Astrocyte (in vitro differentiated cells and primary cell): ENCODE measurements at regions not wholly inside any gene's neighbourhood (a gene's known extent, or its start where the extent isn't known, plus 50 kb on each side); places are given as distances from the start of the nearest gene placed in this dataset.

ENCODE experiments used
- DNase-seq: peaks from one replicate; pipeline ENCODE4 v3.0.0-alpha.2; 2010; ENCODE audit warnings: low read depth
- FAIRE-seq: peaks from 2 replicates; lab custom pipeline; 2011; peaks lifted over from hg19 to GRCh38; lab: Jason Lieb, UNC
- H2AFZ ChIP-seq: 2 replicates; pipeline ENCODE4 v1.6.0; 2012; ENCODE audit warnings: low read depth, low read length, inconsistent platforms
- H3K27ac ChIP-seq: 2 replicates; pipeline ENCODE4 v1.5.1; 2011; ENCODE audit warnings: low read depth, low read length, inconsistent platforms
- H3K27me3 ChIP-seq: 2 replicates; pipeline ENCODE4 v1.6.0; 2011; ENCODE audit warnings: low read length, inconsistent platforms; ENCODE audit not compliant: insufficient read depth
- H3K36me3 ChIP-seq: 2 replicates; pipeline ENCODE4 v1.5.1; 2011; ENCODE audit warnings: low read length, inconsistent platforms; ENCODE audit not compliant: insufficient read depth
- H3K4me1 ChIP-seq: 2 replicates; pipeline ENCODE4 v1.5.1; 2011; ENCODE audit warnings: low read length, inconsistent platforms; ENCODE audit not compliant: insufficient read depth
- H3K4me2 ChIP-seq: 2 replicates; pipeline ENCODE4 v1.6.0; 2012; ENCODE audit warnings: low read length, inconsistent platforms
- H3K4me3 ChIP-seq: 2 replicates; pipeline ENCODE4 v1.5.1; 2011; ENCODE audit warnings: low read depth, mild to moderate bottlenecking, low read length, inconsistent platforms; ENCODE audit not compliant: insufficient read depth
- H3K79me2 ChIP-seq: 2 replicates; pipeline ENCODE4 v1.6.0; 2012; ENCODE audit warnings: mild to moderate bottlenecking, low read length, inconsistent platforms; ENCODE audit not compliant: insufficient read depth
- H3K9ac ChIP-seq: 2 replicates; pipeline ENCODE4 v1.6.0; 2012; ENCODE audit warnings: mild to moderate bottlenecking, low read length, inconsistent platforms
- H3K9me3 ChIP-seq: 2 replicates; pipeline ENCODE4 v1.5.1; 2012; ENCODE audit warnings: low read depth, mild to moderate bottlenecking, low read length, inconsistent platforms; ENCODE audit not compliant: insufficient read depth
- H4K20me1 ChIP-seq: 2 replicates; pipeline ENCODE4 v1.6.0; 2012; ENCODE audit warnings: low read length, inconsistent platforms; ENCODE audit not compliant: insufficient read depth
- H3K27ac Mint-ChIP-seq: one replicate; pipeline ENCODE4 v1.8.0; 2021; ENCODE audit warnings: mild to moderate bottlenecking, mixed read lengths; ENCODE audit not compliant: unreplicated experiment
- H3K27me3 Mint-ChIP-seq: one replicate; pipeline ENCODE4 v1.8.0; 2021; ENCODE audit warnings: low read depth, mixed read lengths; ENCODE audit not compliant: unreplicated experiment
- H3K36me3 Mint-ChIP-seq: one replicate; pipeline ENCODE4 v1.8.0; 2021; ENCODE audit warnings: low read depth, mixed read lengths; ENCODE audit not compliant: unreplicated experiment
- H3K4me1 Mint-ChIP-seq: one replicate; pipeline ENCODE4 v1.8.0; 2021; ENCODE audit warnings: low read depth, mixed read lengths; ENCODE audit not compliant: unreplicated experiment
- H3K4me3 Mint-ChIP-seq: one replicate; pipeline ENCODE4 v1.8.0; 2021; ENCODE audit warnings: mild to moderate bottlenecking, moderate library complexity, mixed read lengths; ENCODE audit not compliant: unreplicated experiment
- H3K9me3 Mint-ChIP-seq: one replicate; pipeline ENCODE4 v1.8.0; 2021; ENCODE audit warnings: mild to moderate bottlenecking, mixed read lengths; ENCODE audit not compliant: unreplicated experiment
- CTCF ChIP-seq: IDR thresholded peaks from 2 replicates; pipeline ENCODE4 v1.5.1; 2011; ENCODE audit warnings: low read depth, mild to moderate bottlenecking, inconsistent platforms, low read length, moderate library complexity; ENCODE audit not compliant: insufficient read depth
- EZH2 ChIP-seq: IDR thresholded peaks from 2 replicates; pipeline ENCODE4 v1.6.1; 2012; ENCODE audit warnings: mild to moderate bottlenecking, low read length, inconsistent platforms; ENCODE audit not compliant: insufficient read depth

DNA sequence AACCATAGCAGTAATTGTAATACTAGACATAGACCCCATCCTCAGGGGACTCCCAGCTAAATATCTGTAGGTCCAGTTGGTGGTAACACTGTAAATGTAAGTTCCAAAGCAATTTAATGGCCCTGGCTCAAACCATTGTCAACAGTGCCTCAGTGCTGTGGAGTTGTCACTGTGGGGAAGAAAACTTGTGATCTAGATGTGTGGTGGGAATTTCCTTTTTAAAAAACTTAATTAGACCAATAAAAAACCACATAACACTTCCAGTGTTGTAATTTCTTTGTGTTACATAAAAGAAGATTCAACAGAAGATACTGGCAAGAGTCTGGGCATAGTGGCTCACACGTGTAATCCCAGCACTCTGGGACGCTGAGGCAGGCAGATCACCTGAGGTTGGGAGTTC, 138.6 kb upstream of the UMPS start:
- no peaks in the 10 kb centered on the region for H3K9me3 ChIP-seq
- no peaks in the 10 kb centered on the region for H3K27me3 ChIP-seq
- Mint-ChIP-seq H3K4me1 (peaks cover 7% of the 10 kb centered on the region), H3K27me3 (peaks cover 10% of the 10 kb centered on the region), H3K27ac (no peak overlapping the region), H3K36me3 (peaks cover 3% of the 10 kb centered on the region), H3K4me3 (no peak overlapping the region), H3K9me3 (peaks cover 5% of the 10 kb centered on the region)
- no peaks in the 10 kb centered on the region for H4K20me1 ChIP-seq
- no peak overlapping the region for H3K27ac ChIP-seq
- H3K36me3 ChIP-seq, result no peaks in the 10 kb centered on the region
- H2AFZ ChIP-seq, result no peak overlapping the region
- H3K4me2 ChIP-seq, result no peak overlapping the region
- FAIRE-seq (no peak), DNase-seq (no peak)
- no peak overlapping the region for H3K9ac ChIP-seq
- TF ChIP-seq CTCF, result no peak
- no peak for TF ChIP-seq EZH2
- H3K4me3 ChIP-seq, result no peak overlapping the region
- H3K4me1 ChIP-seq, result peaks cover 4% of the 10 kb centered on the region
- no peaks in the 10 kb centered on the region for H3K79me2 ChIP-seq

- H3K4me1 Mint-ChIP-seq, result peaks cover 3% of the 10 kb centered on the region
- no peak overlapping the region for H3K9ac ChIP-seq
- H3K79me2 ChIP-seq, result no peaks in the 10 kb centered on the region
- DNase-seq, result no peak
- H3K4me3 ChIP-seq, result no peak overlapping the region
- H3K36me3 ChIP-seq, result no peaks in the 10 kb centered on the region
- no peak overlapping the region for H3K27ac Mint-ChIP-seq
- no peak overlapping the region for H2AFZ ChIP-seq
- H3K9me3 ChIP-seq, result no peaks in the 10 kb centered on the region
- H3K27me3 ChIP-seq, result no peaks in the 10 kb centered on the region
- no peak overlapping the region for H3K4me2 ChIP-seq
- no peak overlapping the region for H3K4me3 Mint-ChIP-seq
- TF ChIP-seq CTCF, result no peak
- TF ChIP-seq EZH2, result no peak
- peaks cover 3% of the 10 kb centered on the region for H3K36me3 Mint-ChIP-seq
- H3K9me3 Mint-ChIP-seq, result peaks cover 5% of the 10 kb centered on the region
- no peaks in the 10 kb centered on the region for H4K20me1 ChIP-seq
- H3K4me1 ChIP-seq, result no peaks in the 10 kb centered on the region
- no peak overlapping the region for H3K27ac ChIP-seq
- peaks cover 10% of the 10 kb centered on the region for H3K27me3 Mint-ChIP-seq
- no peak for FAIRE-seq
Measured at GRCh38 chr3:124592658-124593441, 137.4 kb upstream of the UMPS start.

DNA sequence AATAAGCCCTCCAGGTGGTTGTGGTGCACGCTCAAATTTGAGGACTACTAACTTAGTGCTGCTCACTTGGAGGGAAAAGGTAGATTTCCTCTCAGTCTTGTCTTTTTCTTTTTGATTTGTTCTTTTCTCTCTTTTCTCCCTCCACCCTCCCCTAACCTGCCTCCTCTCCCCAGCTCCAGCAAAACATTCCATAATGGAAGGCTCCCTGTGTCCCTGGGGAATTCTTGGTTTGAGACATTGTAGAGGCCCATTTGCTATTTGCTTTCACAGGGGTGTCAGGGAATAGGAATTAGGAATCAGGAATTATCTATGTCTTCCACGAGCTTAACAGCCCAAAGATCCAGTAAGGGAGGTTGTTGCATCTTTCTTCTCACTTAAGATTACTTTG, 136.8 kb upstream of the UMPS start:
- FAIRE-seq, result no peak
- peaks cover 10% of the 10 kb centered on the region for H3K27me3 Mint-ChIP-seq
- TF ChIP-seq CTCF, result no peak
- TF ChIP-seq EZH2, result no peak
- H3K36me3 Mint-ChIP-seq, result peaks cover 3% of the 10 kb centered on the region
- no peak overlapping the region for H2AFZ ChIP-seq
- H3K9me3 ChIP-seq, result no peaks in the 10 kb centered on the region
- no peak for DNase-seq
- H3K27ac ChIP-seq, result no peak overlapping the region
- no peak overlapping the region for H3K4me3 ChIP-seq
- no peaks in the 10 kb centered on the region for H3K79me2 ChIP-seq
- no peaks in the 10 kb centered on the region for H3K4me1 Mint-ChIP-seq
- peaks cover 5% of the 10 kb centered on the region for H3K9me3 Mint-ChIP-seq
- no peak overlapping the region for H3K4me3 Mint-ChIP-seq
- no peaks in the 10 kb centered on the region for H4K20me1 ChIP-seq
- no peaks in the 10 kb centered on the region for H3K4me1 ChIP-seq
- no peak overlapping the region for H3K4me2 ChIP-seq
- no peak overlapping the region for H3K27ac Mint-ChIP-seq
- H3K9ac ChIP-seq, result no peak overlapping the region
- no peaks in the 10 kb centered on the region for H3K36me3 ChIP-seq
- no peaks in the 10 kb centered on the region for H3K27me3 ChIP-seq
